ENCODE measurements at regions not wholly inside any gene's neighbourhood (a gene's known extent, or its start where the extent isn't known, plus 50 kb on each side); places are given as distances from the start of the nearest gene placed in this dataset.

DNA sequence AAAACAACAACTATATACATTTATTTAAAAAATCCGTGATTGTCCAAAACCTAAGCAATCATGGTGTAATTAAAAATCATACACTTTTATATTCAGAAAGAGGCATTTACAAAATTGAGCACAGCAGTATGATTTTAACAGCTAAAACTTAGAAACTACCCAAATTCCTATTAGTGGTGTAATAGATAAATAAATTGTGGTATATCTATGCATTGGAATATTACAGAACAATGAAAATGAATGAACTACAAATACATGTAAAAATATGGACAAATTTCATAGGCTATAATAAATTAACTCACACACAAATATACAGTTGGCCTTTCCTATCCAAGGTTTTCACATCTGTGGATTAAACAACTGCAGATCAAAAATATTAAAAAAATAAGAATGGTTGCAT is 700.5 kb upstream of the ARPP21 start:
- H3K4me1 ChIP-seq (ENCODE audit: control insufficient read depth in 2 of 2, insufficient read depth in 2 of 2, low read length in 2 of 2): no peaks in the 10 kb centered on the region
- no peak for ATAC-seq (ENCODE audit: low read depth)
- no peak overlapping the region for H3K4me3 ChIP-seq (ENCODE audit: control extremely low read depth in 1 of 5, extremely low read depth in 1 of 5, insufficient read depth in 1 of 5, low read depth in 2 of 5, low read length in 4 of 5)
- Mint-ChIP-seq H3K27me3 (no peaks in the 10 kb centered on the region), H3K4me1 (no peaks in the 10 kb centered on the region), H3K27ac (no peak overlapping the region), H3K4me3 (no peak overlapping the region), H3K9me3 (ENCODE audit: insufficient read depth) (peaks cover 2% of the 10 kb centered on the region)
- H2AFZ ChIP-seq (ENCODE audit: insufficient read depth, low read depth, low read length, poor library complexity, severe bottlenecking): no peak overlapping the region
- H3K27me3 ChIP-seq (replicated peaks in 1 of 4; ENCODE audit: control extremely low read depth in 1 of 4, control insufficient read depth in 3 of 4, insufficient read depth in 4 of 4, low read length in 3 of 4): no peaks in the 10 kb centered on the region
- POLR2A ChIA-PET: no interaction called here
- H3K4me2 ChIP-seq (replicated peaks; ENCODE audit: low read depth, low read length, poor library complexity, severe bottlenecking): no peak overlapping the region
- intact Hi-C loops (cut with micrococcal nuclease): no loop called here
- H3K9ac ChIP-seq (ENCODE audit: low read length): no peak overlapping the region
- CTCF ChIA-PET: no interaction called here
- no peaks in the 10 kb centered on the region for H3K79me2 ChIP-seq (ENCODE audit: control insufficient read depth, insufficient read depth, low read length)
- H4K20me1 ChIP-seq (ENCODE audit: control insufficient read depth, insufficient read depth, low read length, poor library complexity, severe bottlenecking): no peaks in the 10 kb centered on the region
- no peaks in the 10 kb centered on the region for H3K36me3 ChIP-seq (replicated peaks in 1 of 2; ENCODE audit: control extremely low read depth in 1 of 2, control insufficient read depth in 1 of 2, extremely low read depth in 1 of 2, insufficient read depth in 2 of 2, low read length in 1 of 2)
- no peak for DNase-seq
- no CpG with 5 or more reads among the region's 1 CpG for WGBS (ENCODE audit: insufficient coverage)
- TF ChIP-seq EZH2 (IDR thresholded peaks at IDR 0.05; ENCODE audit: borderline replicate concordance, insufficient read depth, low read depth, low read length, poor library complexity, severe bottlenecking) (no peak), CTCF (IDR thresholded peaks at IDR 0.05) (no peak)
- no peak overlapping the region for H3K27ac ChIP-seq (ENCODE audit: low read length in 2 of 2)
- no peaks in the 10 kb centered on the region for H3K9me3 ChIP-seq (ENCODE audit: control extremely low read depth in 1 of 3, control insufficient read depth in 2 of 3, insufficient read depth in 1 of 3, low read length in 2 of 3)

DNA sequence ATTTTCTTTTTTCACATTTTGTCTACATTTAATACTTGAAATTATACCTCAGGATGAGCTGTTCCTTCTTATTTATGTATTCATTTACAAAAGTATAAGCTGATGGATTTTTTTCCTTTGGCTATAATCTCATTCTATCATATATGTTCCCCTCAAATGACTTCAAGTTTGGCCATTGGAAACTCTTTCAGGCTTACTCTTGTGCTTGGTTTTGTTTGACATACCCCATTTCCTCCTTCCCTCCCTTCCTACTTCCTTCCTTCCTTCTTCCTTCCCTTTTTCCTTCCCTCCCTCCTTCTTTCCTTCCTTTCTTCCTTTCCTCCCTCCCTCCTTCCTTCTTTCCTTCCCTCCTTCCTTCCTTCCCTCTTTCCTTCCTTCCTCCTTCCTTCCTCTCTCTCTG is 697.1 kb upstream of the ARPP21 start:
- Histone ChIP-seq H3K27ac (ENCODE audit: low read length in 2 of 2) (no peak overlapping the region), H3K9ac (ENCODE audit: low read length) (no peak overlapping the region), H2AFZ (ENCODE audit: insufficient read depth, low read depth, low read length, poor library complexity, severe bottlenecking) (no peak overlapping the region), H3K27me3 (replicated peaks in 1 of 4; ENCODE audit: control extremely low read depth in 1 of 4, control insufficient read depth in 3 of 4, insufficient read depth in 4 of 4, low read length in 3 of 4) (no peaks in the 10 kb centered on the region), H3K4me2 (replicated peaks; ENCODE audit: low read depth, low read length, poor library complexity, severe bottlenecking) (no peak overlapping the region), H4K20me1 (ENCODE audit: control insufficient read depth, insufficient read depth, low read length, poor library complexity, severe bottlenecking) (no peaks in the 10 kb centered on the region), H3K36me3 (replicated peaks in 1 of 2; ENCODE audit: control extremely low read depth in 1 of 2, control insufficient read depth in 1 of 2, extremely low read depth in 1 of 2, insufficient read depth in 2 of 2, low read length in 1 of 2) (no peaks in the 10 kb centered on the region), H3K4me3 (ENCODE audit: control extremely low read depth in 1 of 5, extremely low read depth in 1 of 5, insufficient read depth in 1 of 5, low read depth in 2 of 5, low read length in 4 of 5) (no peak overlapping the region), H3K9me3 (ENCODE audit: control extremely low read depth in 1 of 3, control insufficient read depth in 2 of 3, insufficient read depth in 1 of 3, low read length in 2 of 3) (no peaks in the 10 kb centered on the region), H3K4me1 (ENCODE audit: control insufficient read depth in 2 of 2, insufficient read depth in 2 of 2, low read length in 2 of 2) (no peaks in the 10 kb centered on the region), H3K79me2 (ENCODE audit: control insufficient read depth, insufficient read depth, low read length) (no peaks in the 10 kb centered on the region)
- no peak for TF ChIP-seq EZH2 (IDR thresholded peaks at IDR 0.05; ENCODE audit: borderline replicate concordance, insufficient read depth, low read depth, low read length, poor library complexity, severe bottlenecking)
- TF ChIP-seq CTCF (IDR thresholded peaks at IDR 0.05): no peak
- Mint-ChIP-seq H3K4me3 (no peak overlapping the region), H3K27ac (no peak overlapping the region), H3K27me3 (no peaks in the 10 kb centered on the region), H3K4me1 (no peaks in the 10 kb centered on the region), H3K9me3 (ENCODE audit: insufficient read depth) (peaks cover 2% of the 10 kb centered on the region)
- POLR2A ChIA-PET: no interaction called here
- no peak for DNase-seq
- ATAC-seq (ENCODE audit: low read depth): no peak
- intact Hi-C loops (cut with micrococcal nuclease): no loop called here
- CTCF ChIA-PET: interaction anchor here (1.5 kb wide), 1 partner anchor 9 kb away, joined by 3 read pairs; no protein-coding TSS in a partner anchor
